Transverse colon (tissue), 4 donors: ENCODE measurements at regions not wholly inside any gene's neighbourhood (a gene's known extent, or its start where the extent isn't known, plus 50 kb on each side); places are given as distances from the start of the nearest gene placed in this dataset.

ENCODE experiments used
- DNase-seq: peaks from one replicate; pipeline ENCODE4 v3.0.0-alpha.2; 2019
- H3K27ac ChIP-seq, 4 donors: fragments of 200-600 bp; sonication (generic); 2 replicates each; pipeline ENCODE4 v1.5.1; 2016 to 2018; ENCODE audit warnings: inconsistent platforms in 4 of 4
- H3K27me3 ChIP-seq: fragments of 200-600 bp; sonication (generic); 2 replicates; pipeline ENCODE4 v1.5.1; 2017; ENCODE audit warnings: inconsistent platforms
- H3K36me3 ChIP-seq, 4 donors: fragments of 200-600 bp; sonication (generic); 2 replicates each; pipeline ENCODE4 v1.5.1; 2017 to 2019; ENCODE audit warnings: inconsistent platforms in 4 of 4
- H3K4me1 ChIP-seq, 4 donors: fragments of 200-600 bp; sonication (generic); 2 replicates each; pipeline ENCODE4 v1.5.1; 2017 to 2020; ENCODE audit warnings: inconsistent platforms in 4 of 4
- H3K4me3 ChIP-seq, 4 donors: fragments of 200-600 bp; sonication (generic); 1 replicate in 1 of 4; 2 replicates in 3 of 4; pipeline versions ENCODE4 v1.5.1 to v1.6.1; 2017 to 2019; ENCODE audit warnings: inconsistent platforms in 4 of 4
- H3K9me3 ChIP-seq, 2 donors: fragments of 200-600 bp; sonication (generic); 2 replicates each; pipeline ENCODE4 v1.5.1; 2017 to 2019; ENCODE audit warnings: inconsistent platforms in 2 of 2
- CTCF ChIP-seq, 5 experiments: fragments of 200-600 bp in 3 of 5; fragments of 450-650 bp in 2 of 5; sonication (generic) in 3 of 5; IDR thresholded peaks; 1 replicate in 2 of 5; 2 replicates in 3 of 5; pipeline ENCODE4 v1.5.1; 2016 to 2017; ENCODE audit warnings: antibody characterized with exemption in 5 of 5, inconsistent platforms in 3 of 5, mild to moderate bottlenecking in 2 of 5, moderate library complexity in 1 of 5
- EP300 ChIP-seq: sonication (generic); formaldehyde crosslinking; IDR thresholded peaks from one replicate; pipeline ENCODE4 v1.6.1; 2017; ENCODE audit warnings: antibody characterized with exemption, low read depth
- POLR2A ChIP-seq: fragments of 450-650 bp; IDR thresholded peaks from one replicate; pipeline ENCODE4 v1.6.1; 2016; ENCODE audit warnings: antibody characterized with exemption, mild to moderate bottlenecking, moderate library complexity
- POLR2AphosphoS5 ChIP-seq, 3 donors: sonication (generic); formaldehyde crosslinking; IDR thresholded peaks; one replicate each; pipeline ENCODE4 v1.6.1; 2016; ENCODE audit warnings: antibody characterized with exemption in 3 of 3
- WGBS, 2 donors: methylation state at CpG; one replicate each; pipeline ENCODE4 v1.1.5; 2018; ENCODE audit warnings: low coverage in 1 of 2; 5-methylcytosine and 5-hydroxymethylcytosine counted together
- in situ Hi-C, 4 donors: fragments of 200-750 bp; cut with MboI; loops; one replicate each; pipeline versions ENCODE4 v1.15.0 to v1.15.1; 2017; ENCODE audit warnings: low sequenced_read_pairs in 3 of 4, low pct_ligation_motif_present in 1 of 4, low pct_unique_long_range_greater_than_20kb in 1 of 4
- intact Hi-C: fragments of 100-400 bp; cut with DNase I; formaldehyde crosslinking; loops from one replicate; pipeline ENCODE4 v1.15.1; 2023; ENCODE audit warnings: low total_unique reads

- H3K4me1 ChIP-seq: no peaks in the 10 kb centered on the region
- 39 to 56% methylated on average over 3 to 6 of the region's 6 CpGs for WGBS, 2 donors
- in situ Hi-C loops: no loop called here
- H3K27me3 ChIP-seq: no peaks in the 10 kb centered on the region
- DNase-seq: no peak
- no peaks in the 10 kb centered on the region for H3K36me3 ChIP-seq
- TF ChIP-seq POLR2AphosphoS5 (IDR thresholded peaks at IDR 0.05) (no peak), POLR2A (no peak), CTCF (IDR thresholded peaks at IDR 0.05) (no peak), EP300 (no peak)
- intact Hi-C loops: no loop called here
- H3K9me3 ChIP-seq: no peaks in the 10 kb centered on the region
- no peak overlapping the region for H3K27ac ChIP-seq
- H3K4me3 ChIP-seq: no peak overlapping the region
Measured at GRCh38 chr12:4056910-4057845, 184.0 kb upstream of the PARP11 start.

GRCh38 chr12:4054630-4055029, 181.4 kb upstream of the PARP11 start:
- in situ Hi-C loops (no loop called here), intact Hi-C loops (no loop called here)
- Histone ChIP-seq H3K27ac (no peak overlapping the region), H3K4me1 (no peaks in the 10 kb centered on the region), H3K4me3 (no peak overlapping the region), H3K36me3 (no peaks in the 10 kb centered on the region), H3K27me3 (no peaks in the 10 kb centered on the region), H3K9me3 (no peaks in the 10 kb centered on the region)
- TF ChIP-seq CTCF (IDR thresholded peaks at IDR 0.05) (no peak), POLR2AphosphoS5 (IDR thresholded peaks at IDR 0.05) (peak in 1 of 3 donors; percentile 14)
- WGBS, 2 donors: 68 to 82% methylated on average over 2 of the region's 2 CpGs
- DNase-seq: peak; percentile 14

GRCh38 chr12:4052691-4053090, 179.5 kb upstream of the PARP11 start:
- 91% methylated on average over 3 of the region's 3 CpGs; no CpG with 5 or more reads in 1 of the 2 donors for WGBS, 2 donors
- TF ChIP-seq CTCF (IDR thresholded peaks at IDR 0.05): no peak
- TF ChIP-seq POLR2AphosphoS5 (IDR thresholded peaks at IDR 0.05): no peak
- no peak for TF ChIP-seq EP300
- TF ChIP-seq POLR2A: no peak

GRCh38 chr12:4051596-4051995, 178.4 kb upstream of the PARP11 start:
- TF ChIP-seq POLR2A (no peak), CTCF (IDR thresholded peaks at IDR 0.05) (no peak), POLR2AphosphoS5 (IDR thresholded peaks at IDR 0.05) (no peak), EP300 (no peak)
- Histone ChIP-seq H3K36me3 (no peaks in the 10 kb centered on the region), H3K9me3 (no peaks in the 10 kb centered on the region), H3K27ac (no peak overlapping the region), H3K4me1 (peaks cover 0 to 6% (median 0%) of the 10 kb centered on the region in 4 donors), H3K4me3 (no peak overlapping the region), H3K27me3 (no peaks in the 10 kb centered on the region)
- 67% methylated on average over 1 of the region's 1 CpG; no CpG with 5 or more reads in 1 of the 2 donors for WGBS, 2 donors
- no peak for DNase-seq
- in situ Hi-C loops: no loop called here
- intact Hi-C loops: no loop called here

More at GRCh38 chr12:4052691-4053090, 179.5 kb upstream of the PARP11 start:
- Histone ChIP-seq H3K36me3 (no peaks in the 10 kb centered on the region), H3K9me3 (no peaks in the 10 kb centered on the region), H3K27ac (no peak overlapping the region), H3K27me3 (no peaks in the 10 kb centered on the region), H3K4me3 (no peak overlapping the region), H3K4me1 (no peaks in the 10 kb centered on the region)
- intact Hi-C loops: no loop called here
- DNase-seq: no peak
- in situ Hi-C loops: no loop called here
